Heart left ventricle (tissue), 16 donors: ENCODE measurements at regions not wholly inside any gene's neighbourhood (a gene's known extent, or its start where the extent isn't known, plus 50 kb on each side); places are given as distances from the start of the nearest gene placed in this dataset.
"Not testable (repeated sequence)": the region's sequence is repeated elsewhere in the genome, so short reads cannot be mapped to it uniquely, and the experiment has no call there.

Source experiments
- ATAC-seq, 4 donors: fragments of 200-7000 bp; cut with Tn5 transposase; one replicate each; pipeline ENCODE4 v1.9.1; 2020 to 2022; ENCODE audit warnings: moderate library complexity in 4 of 4, mild to moderate bottlenecking in 3 of 4, moderate number of reproducible peaks in 1 of 4
- DNase-seq, 5 donors: peaks; one replicate each; pipeline ENCODE4 v3.0.0-alpha.2; 2020
- H3K27ac ChIP-seq, 12 donors: fragments of 200-600 bp; sonication (generic) in 4 of 12; one replicate each; pipeline versions ENCODE4 v1.5.0 to v1.8.0; 2016 to 2022; ENCODE audit warnings: mild to moderate bottlenecking in 2 of 12
- H3K27me3 ChIP-seq, 9 donors: fragments of 200-600 bp; sonication (generic) in 2 of 9; one replicate each; pipeline versions ENCODE4 v1.5.1 to v1.8.0; 2016 to 2022; ENCODE audit warnings: mild to moderate bottlenecking in 3 of 9
- H3K36me3 ChIP-seq, 9 donors: fragments of 200-600 bp; sonication (generic) in 2 of 9; one replicate each; pipeline versions ENCODE4 v1.5.0 to v1.8.0; 2018 to 2022; ENCODE audit warnings: mild to moderate bottlenecking in 2 of 9
- H3K4me1 ChIP-seq, 12 donors: fragments of 200-600 bp; sonication (generic) in 4 of 12; one replicate each; pipeline versions ENCODE4 v1.5.0 to v1.8.0; 2016 to 2022; ENCODE audit warnings: mild to moderate bottlenecking in 3 of 12
- H3K4me3 ChIP-seq, 12 donors: fragments of 200-600 bp; sonication (generic) in 4 of 12; one replicate each; pipeline versions ENCODE4 v1.5.0 to v1.8.0; 2017 to 2022; ENCODE audit warnings: mild to moderate bottlenecking in 9 of 12, moderate library complexity in 4 of 12
- H3K9me3 ChIP-seq, 12 donors: fragments of 200-600 bp; sonication (generic) in 4 of 12; one replicate each; pipeline versions ENCODE4 v1.5.0 to v1.8.0; 2016 to 2022; ENCODE audit warnings: mild to moderate bottlenecking in 1 of 12
- POLR2A ChIP-seq, 2 donors: fragments of 450-650 bp; IDR thresholded peaks; one replicate each; pipeline ENCODE4 v1.6.1; 2017; ENCODE audit warnings: antibody characterized with exemption in 2 of 2, mild to moderate bottlenecking in 2 of 2, moderate library complexity in 2 of 2
- WGBS, 4 donors: extraction: QIAGEN DNeasy Blood & Tissue Kit in 2 of 4; methylation state at CpG; one replicate each; pipeline versions ENCODE4 v1.1.5 to v1.1.7; 2013 to 2018; 5-methylcytosine and 5-hydroxymethylcytosine counted together
- intact Hi-C, 10 donors: fragments of 100-400 bp; cut with DNase I; formaldehyde crosslinking; loops; one replicate each; pipeline versions ENCODE4 v1.11.1 to v1.14.2; 2022
- TF ChIP-seq, protein P1 (sequence below), 12 donors: fragments of 200-600 bp; sonication (generic) in 4 of 12; IDR thresholded peaks; one replicate each; pipeline versions ENCODE4 v1.5.0 to v1.8.0; 2018 to 2022; ENCODE audit warnings: antibody characterized with exemption in 12 of 12, mild to moderate bottlenecking in 5 of 12
- donor health status: ischemic (EF 13 %, LVEDD 7.1; RV severe dilation, severe dysfunction).
- donor health status: healthy with polysubstance abuse.
- donor health status: DM: no; HTN: yes; CAD: no.
- donor health status: DM: no; HTN: no; CAD: no.
- donor health status: ischemic (EF 25% LVEDD 6.9; RV normal size, moderate dysfunction).
- donor health status: ischemic (EF 25% LVEDD 5.7; RV mildly dilated, moderate dysfunction).
- donor health status: healthy.
- donor health status: DM: yes; HTN: yes; CAD: no.
- donor health status: ischemic (EF 35%, LVEDD 5.7; RV mildly dilated, moderate dysfunction).
- donor health status: nonischemic (EF 11% LVEDD 7.7; RV severe dilation, severe dysfunction).
- donor health status: DM: yes; HTN: yes; CAD: no.
- donor health status: PGD.
- donor health status: ischemic (EF 29% LVEDD 5.4; RV normal size, mild dysfunction).
- donor health status: nonischemic (EF 23%, LVEDD 6.1; RV moderate dilation, normal function).

GRCh38 chr6:9292975-9293374 lies 857.6 kb upstream of the SLC35B3 start:
- Histone ChIP-seq H3K27me3 (no peaks in the 10 kb centered on the region), H3K36me3 (no peaks in the 10 kb centered on the region), H3K9me3 (peaks cover 0 to 7% (median 0%) of the 10 kb centered on the region in 12 donors), H3K27ac (no peak overlapping the region), H3K4me3 (no peak overlapping the region), H3K4me1 (no peaks in the 10 kb centered on the region)
- 54 to 61% (median 59%) methylated on average over 3 of the region's 3 CpGs for WGBS, 4 donors
- TF ChIP-seq POLR2A (IDR thresholded peaks at IDR 0.05): no peak
- TF ChIP-seq, protein P1, sequence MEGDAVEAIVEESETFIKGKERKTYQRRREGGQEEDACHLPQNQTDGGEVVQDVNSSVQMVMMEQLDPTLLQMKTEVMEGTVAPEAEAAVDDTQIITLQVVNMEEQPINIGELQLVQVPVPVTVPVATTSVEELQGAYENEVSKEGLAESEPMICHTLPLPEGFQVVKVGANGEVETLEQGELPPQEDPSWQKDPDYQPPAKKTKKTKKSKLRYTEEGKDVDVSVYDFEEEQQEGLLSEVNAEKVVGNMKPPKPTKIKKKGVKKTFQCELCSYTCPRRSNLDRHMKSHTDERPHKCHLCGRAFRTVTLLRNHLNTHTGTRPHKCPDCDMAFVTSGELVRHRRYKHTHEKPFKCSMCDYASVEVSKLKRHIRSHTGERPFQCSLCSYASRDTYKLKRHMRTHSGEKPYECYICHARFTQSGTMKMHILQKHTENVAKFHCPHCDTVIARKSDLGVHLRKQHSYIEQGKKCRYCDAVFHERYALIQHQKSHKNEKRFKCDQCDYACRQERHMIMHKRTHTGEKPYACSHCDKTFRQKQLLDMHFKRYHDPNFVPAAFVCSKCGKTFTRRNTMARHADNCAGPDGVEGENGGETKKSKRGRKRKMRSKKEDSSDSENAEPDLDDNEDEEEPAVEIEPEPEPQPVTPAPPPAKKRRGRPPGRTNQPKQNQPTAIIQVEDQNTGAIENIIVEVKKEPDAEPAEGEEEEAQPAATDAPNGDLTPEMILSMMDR (IDR thresholded peaks at IDR 0.05): no peak
- intact Hi-C loops: no loop called here
- DNase-seq (no peak), ATAC-seq (no peak)

GRCh38 chr6:9290342-9290741 lies 855.0 kb upstream of the SLC35B3 start:
- WGBS, 4 donors: 77 to 100% (median 95%) methylated on average over 2 to 32 of the region's 32 CpGs
- intact Hi-C loops, ATAC-seq: not testable (repeated sequence)

GRCh38 chr6:9272671-9273070 lies 837.3 kb upstream of the SLC35B3 start:
- no peak for TF ChIP-seq POLR2A (IDR thresholded peaks at IDR 0.05)
- TF ChIP-seq, protein P1 (IDR thresholded peaks at IDR 0.05): no peak
- no peak for ATAC-seq

More at GRCh38 chr6:9290342-9290741, 855.0 kb upstream of the SLC35B3 start:
- DNase-seq: peak in 1 of 5 donors; percentile 50
- not testable (repeated sequence) for H3K4me3 ChIP-seq, H3K9me3 ChIP-seq, H3K4me1 ChIP-seq, H3K36me3 ChIP-seq, H3K27me3 ChIP-seq, H3K27ac ChIP-seq

GRCh38 chr6:9266741-9267140 lies 831.4 kb upstream of the SLC35B3 start:
- intact Hi-C loops: no loop called here
- Histone ChIP-seq H3K27me3 (no peaks in the 10 kb centered on the region), H3K9me3 (peaks cover 0 to 5% (median 0%) of the 10 kb centered on the region in 12 donors), H3K27ac (no peak overlapping the region), H3K36me3 (no peaks in the 10 kb centered on the region), H3K4me1 (no peaks in the 10 kb centered on the region), H3K4me3 (no peak overlapping the region)
- DNase-seq (no peak), ATAC-seq (no peak)
- 79 to 93% (median 90%) methylated on average over 1 of the region's 1 CpG for WGBS, 4 donors
- no peak for TF ChIP-seq POLR2A (IDR thresholded peaks at IDR 0.05)
- TF ChIP-seq, protein P1 (IDR thresholded peaks at IDR 0.05): no peak

More at GRCh38 chr6:9272671-9273070, 837.3 kb upstream of the SLC35B3 start:
- H3K9me3 ChIP-seq: peaks cover 0 to 5% (median 0%) of the 10 kb centered on the region in 12 donors
- H3K4me3 ChIP-seq: no peak overlapping the region
- H3K4me1 ChIP-seq: no peaks in the 10 kb centered on the region
- no peak overlapping the region for H3K27ac ChIP-seq
- no peak for DNase-seq
- H3K36me3 ChIP-seq: no peaks in the 10 kb centered on the region
- intact Hi-C loops: no loop called here
- H3K27me3 ChIP-seq: no peaks in the 10 kb centered on the region

- 45 to 76% (median 62%) methylated on average over 2 of the region's 2 CpGs for WGBS, 4 donors
- peaks cover 0 to 9% (median 0%) of the 10 kb centered on the region in 12 donors for H3K9me3 ChIP-seq
- intact Hi-C loops: loop anchor here in 2 of 10 donors (5.0 to 10.0 kb wide), 2 partner anchors 155 to 1178 kb away; no protein-coding TSS in a partner anchor
- TF ChIP-seq POLR2A (IDR thresholded peaks at IDR 0.05): no peak
- TF ChIP-seq, protein P1 (IDR thresholded peaks at IDR 0.05): no peak
- no peak overlapping the region for H3K4me3 ChIP-seq
- no peaks in the 10 kb centered on the region for H3K36me3 ChIP-seq
- ATAC-seq: no peak
- no peaks in the 10 kb centered on the region for H3K4me1 ChIP-seq
- H3K27ac ChIP-seq: no peak overlapping the region
- no peak for DNase-seq
- no peaks in the 10 kb centered on the region for H3K27me3 ChIP-seq
Observed at GRCh38 chr6:9257215-9257614, 821.9 kb upstream of the SLC35B3 start.
